NCI-H510A (cell line): ENCODE measurements at regions not wholly inside any gene's neighbourhood (a gene's known extent, or its start where the extent isn't known, plus 50 kb on each side); places are given as distances from the start of the nearest gene placed in this dataset.
"Not testable (repeated sequence)": the region's sequence is repeated elsewhere in the genome, so short reads cannot be mapped to it uniquely, and the experiment has no call there.

ENCODE experiments used
- DNase-seq: peaks from one replicate; lab custom pipeline; 2025; lab: John Stamatoyannopoulos, UW

- DNase-seq = no peak
Observed at GRCh38 chr2:125867908-125868307, 788.0 kb upstream of the GYPC start.

GRCh38 chr2:125870264-125870663 is 785.7 kb upstream of the GYPC start:
- DNase-seq = no peak

- no peak for DNase-seq
Observed at GRCh38 chr2:125870746-125871145, 785.2 kb upstream of the GYPC start.

- no peak for DNase-seq
Observed at GRCh38 chr2:125874564-125874963, 781.4 kb upstream of the GYPC start.

- no peak for DNase-seq
Observed at GRCh38 chr2:125885340-125885739, 770.6 kb upstream of the GYPC start.

- DNase-seq = no peak
Observed at GRCh38 chr2:125886153-125886552, 769.8 kb upstream of the GYPC start.

- DNase-seq = no peak
Observed at GRCh38 chr2:125901278-125901677, 754.7 kb upstream of the GYPC start.

GRCh38 chr2:125925891-125926546 is 729.9 kb upstream of the GYPC start:
- DNase-seq = no peak

- DNase-seq = no peak
Observed at GRCh38 chr2:125935559-125935958, 720.4 kb upstream of the GYPC start.

GRCh38 chr2:125942585-125943424 is 713.2 kb upstream of the GYPC start:
- DNase-seq = no peak

- no peak for DNase-seq
Observed at GRCh38 chr2:125959047-125959446, 696.9 kb upstream of the GYPC start.

GRCh38 chr2:125961739-125962138 is 694.2 kb upstream of the GYPC start:
- no peak for DNase-seq

GRCh38 chr2:125979886-125980285 is 676.1 kb upstream of the GYPC start:
- DNase-seq = no peak

GRCh38 chr2:125983364-125983763 is 672.6 kb upstream of the GYPC start:
- no peak for DNase-seq

GRCh38 chr2:126029316-126029715 is 626.6 kb upstream of the GYPC start:
- no peak for DNase-seq

GRCh38 chr2:126038861-126039260 is 617.1 kb upstream of the GYPC start:
- DNase-seq = no peak

GRCh38 chr2:126041391-126042047 is 614.4 kb upstream of the GYPC start:
- DNase-seq = no peak

- DNase-seq = no peak
Observed at GRCh38 chr2:126042089-126042488, 613.9 kb upstream of the GYPC start.

- no peak for DNase-seq
Observed at GRCh38 chr2:126048719-126049118, 607.2 kb upstream of the GYPC start.

- no peak for DNase-seq
Observed at GRCh38 chr2:126049461-126049860, 606.5 kb upstream of the GYPC start.

- no peak for DNase-seq
Observed at GRCh38 chr2:126050991-126051736, 604.8 kb upstream of the GYPC start.

GRCh38 chr2:126051737-126052240 is 604.2 kb upstream of the GYPC start:
- DNase-seq = not testable (repeated sequence)
